Gastroesophageal sphincter (tissue), 4 donors: ENCODE measurements at regions not wholly inside any gene's neighbourhood (a gene's known extent, or its start where the extent isn't known, plus 50 kb on each side); places are given as distances from the start of the nearest gene placed in this dataset.

Experiments
- ATAC-seq: fragments of 150-250 bp; one replicate; pipeline ENCODE4 v1.9.1; 2016; ENCODE audit warnings: mild to moderate bottlenecking, moderate library complexity
- H3K27ac ChIP-seq, 4 donors: fragments of 200-600 bp; sonication (generic) in 3 of 4; 1 replicate in 3 of 4; 2 replicates in 1 of 4; pipeline ENCODE4 v1.5.1; 2016 to 2019
- H3K27me3 ChIP-seq: fragments of 200-600 bp; sonication (generic); one replicate; pipeline ENCODE4 v1.5.1; 2019
- H3K36me3 ChIP-seq, 2 donors: fragments of 200-600 bp; sonication (generic); one replicate each; pipeline ENCODE4 v1.5.1; 2019; ENCODE audit warnings: control low read depth in 1 of 2
- H3K4me1 ChIP-seq, 3 donors: fragments of 200-600 bp; sonication (generic); 1 replicate in 2 of 3; 2 replicates in 1 of 3; pipeline ENCODE4 v1.5.1; 2016 to 2019; ENCODE audit warnings: control low read depth in 2 of 3
- H3K4me3 ChIP-seq, 2 donors: fragments of 200-600 bp; sonication (generic); one replicate each; pipeline ENCODE4 v1.5.1; 2019; ENCODE audit warnings: mild to moderate bottlenecking in 1 of 2, moderate library complexity in 1 of 2
- H3K9me3 ChIP-seq, 3 donors: fragments of 200-600 bp; sonication (generic); one replicate each; pipeline ENCODE4 v1.5.1; 2017 to 2019; ENCODE audit warnings: control low read depth in 2 of 3
- CTCF ChIP-seq, 4 experiments: fragments of 200-600 bp in 2 of 4; fragments of 450-650 bp in 2 of 4; sonication (generic) in 1 of 4; IDR thresholded peaks; one replicate each; pipeline ENCODE4 v1.5.1; 2017 to 2019; ENCODE audit warnings: antibody characterized with exemption in 4 of 4, mild to moderate bottlenecking in 2 of 4, moderate library complexity in 2 of 4
- EP300 ChIP-seq: sonication (generic); formaldehyde crosslinking; IDR thresholded peaks from one replicate; pipeline ENCODE4 v1.6.1; 2017; ENCODE audit warnings: antibody characterized with exemption, mild to moderate bottlenecking
- POLR2A ChIP-seq, 2 donors: fragments of 450-650 bp; IDR thresholded peaks; one replicate each; pipeline ENCODE4 v1.6.1; 2017; ENCODE audit warnings: antibody characterized with exemption in 2 of 2, mild to moderate bottlenecking in 2 of 2, moderate library complexity in 1 of 2
- POLR2AphosphoS5 ChIP-seq: sonication (generic); formaldehyde crosslinking; IDR thresholded peaks from one replicate; pipeline ENCODE4 v1.6.1; 2017; ENCODE audit warnings: antibody characterized with exemption
- WGBS, 2 donors: methylation state at CpG; one replicate each; pipeline ENCODE4 v1.1.5; 2018; ENCODE audit warnings: low coverage in 1 of 2; 5-methylcytosine and 5-hydroxymethylcytosine counted together

- WGBS, 2 donors, result 71 to 86% methylated on average over 1 of the region's 1 CpG
- no peak overlapping the region for H3K4me3 ChIP-seq
- H3K4me1 ChIP-seq, result no peaks in the 10 kb centered on the region
- H3K27ac ChIP-seq, result no peak overlapping the region
- no peaks in the 10 kb centered on the region for H3K9me3 ChIP-seq
- no peaks in the 10 kb centered on the region for H3K36me3 ChIP-seq
- no peaks in the 10 kb centered on the region for H3K27me3 ChIP-seq
- ATAC-seq, result no peak
- TF ChIP-seq POLR2A (IDR thresholded peaks at IDR 0.05), result no peak
- TF ChIP-seq EP300, result no peak
- TF ChIP-seq CTCF (IDR thresholded peaks at IDR 0.05), result no peak
- no peak for TF ChIP-seq POLR2AphosphoS5
Observed at GRCh38 chr10:107619139-107619538, 454.6 kb upstream of the SORCS1 start.

GRCh38 chr10:107618504-107618994 lies 454.0 kb upstream of the SORCS1 start:
- no peaks in the 10 kb centered on the region for H3K27me3 ChIP-seq
- no peak overlapping the region for H3K27ac ChIP-seq
- TF ChIP-seq POLR2AphosphoS5 (no peak), POLR2A (IDR thresholded peaks at IDR 0.05) (no peak), CTCF (IDR thresholded peaks at IDR 0.05) (no peak), EP300 (no peak)
- no peaks in the 10 kb centered on the region for H3K9me3 ChIP-seq
- 89 to 95% methylated on average over 1 of the region's 1 CpG for WGBS, 2 donors
- no peaks in the 10 kb centered on the region for H3K36me3 ChIP-seq
- no peaks in the 10 kb centered on the region for H3K4me1 ChIP-seq
- ATAC-seq, result no peak
- no peak overlapping the region for H3K4me3 ChIP-seq

- Histone ChIP-seq H3K4me3 (no peak overlapping the region), H3K36me3 (no peaks in the 10 kb centered on the region), H3K27me3 (no peaks in the 10 kb centered on the region), H3K9me3 (no peaks in the 10 kb centered on the region), H3K4me1 (no peaks in the 10 kb centered on the region), H3K27ac (no peak overlapping the region)
- WGBS, 2 donors, result 83 to 88% methylated on average over 4 of the region's 4 CpGs
- no peak for ATAC-seq
- TF ChIP-seq POLR2AphosphoS5 (no peak), CTCF (IDR thresholded peaks at IDR 0.05) (no peak)
Observed at GRCh38 chr10:107616463-107617410, 452.2 kb upstream of the SORCS1 start.

GRCh38 chr10:107616031-107616430 lies 451.5 kb upstream of the SORCS1 start:
- Histone ChIP-seq H3K9me3 (no peaks in the 10 kb centered on the region), H3K4me1 (no peaks in the 10 kb centered on the region), H3K36me3 (no peaks in the 10 kb centered on the region), H3K27me3 (no peaks in the 10 kb centered on the region), H3K27ac (no peak overlapping the region), H3K4me3 (no peak overlapping the region)
- TF ChIP-seq POLR2AphosphoS5, result no peak
- no peak for TF ChIP-seq POLR2A (IDR thresholded peaks at IDR 0.05)
- no peak for ATAC-seq

- Histone ChIP-seq H3K27me3 (no peaks in the 10 kb centered on the region), H3K9me3 (no peaks in the 10 kb centered on the region), H3K4me1 (no peaks in the 10 kb centered on the region), H3K36me3 (no peaks in the 10 kb centered on the region), H3K27ac (no peak overlapping the region), H3K4me3 (no peak overlapping the region)
- WGBS, 2 donors, result 71 to 74% methylated on average over 8 of the region's 8 CpGs
- TF ChIP-seq EP300, result no peak
- no peak for TF ChIP-seq POLR2AphosphoS5
- TF ChIP-seq CTCF (IDR thresholded peaks at IDR 0.05), result no peak
- no peak for TF ChIP-seq POLR2A (IDR thresholded peaks at IDR 0.05)
- ATAC-seq, result no peak
Observed at GRCh38 chr10:107614939-107615685, 450.6 kb upstream of the SORCS1 start.
